A549 (cell line): ENCODE measurements at regions not wholly inside any gene's neighbourhood (a gene's known extent, or its start where the extent isn't known, plus 50 kb on each side); places are given as distances from the start of the nearest gene placed in this dataset.

Experiments
- ATAC-seq, 2 experiments: fragments of 200-7000 bp in 1 of 2; fragments of >200 bp in 1 of 2; cut with Nextera tagmentation in 1 of 2; cut with Tn5 transposase in 1 of 2; 3 replicates each; pipeline versions ENCODE4 v1.8.0 to v1.9.1; 2018 to 2020; ENCODE audit warnings: mild to moderate bottlenecking in 1 of 2, moderate library complexity in 1 of 2
- CTCF ChIA-PET: fragments of 300-600 bp; sonication (Branson Sonifier 250); formaldehyde crosslinking; extraction: SDS; loops from one replicate; lab custom pipeline; 2021; ENCODE audit warnings: antibody characterized with exemption, inconsistent platforms; lab: Yijun Ruan, JAX
- POLR2A ChIA-PET: fragments of 350-600 bp; formaldehyde crosslinking; extraction: SDS; loops from one replicate; lab custom pipeline; 2021; ENCODE audit warnings: antibody characterized with exemption, inconsistent platforms; lab: Yijun Ruan, JAX
- DNase-seq, 2 experiments: peaks; one replicate each; pipeline versions ENCODE4 v3.0.0 to v3.0.0-alpha.2; 2011 to 2016; ENCODE audit warnings: low read depth in 1 of 2, low spot score in 1 of 2
- FAIRE-seq: peaks from 2 replicates; lab custom pipeline; 2011; peaks lifted over from hg19 to GRCh38; lab: Jason Lieb, UNC
- H3K27ac ChIP-seq, 2 experiments: fragments of >200 bp; sonication (Bioruptor Twin); formaldehyde crosslinking; 3 replicates each; pipeline ENCODE4 v1.5.1; 2016 to 2017
- H3K4me1 ChIP-seq: fragments of >200 bp; sonication (Bioruptor Twin); formaldehyde crosslinking; 3 replicates; pipeline ENCODE4 v1.6.1; 2016
- H3K4me2 ChIP-seq: fragments of >200 bp; sonication (Bioruptor Twin); formaldehyde crosslinking; 3 replicates; pipeline ENCODE4 v1.6.1; 2016
- H3K4me3 ChIP-seq: fragments of >200 bp; sonication (Bioruptor Twin); formaldehyde crosslinking; 3 replicates; pipeline ENCODE4 v1.5.1; 2016
- H3K9me3 ChIP-seq: fragments of >200 bp; sonication (Bioruptor Twin); formaldehyde crosslinking; 3 replicates; pipeline ENCODE4 v1.6.1; 2016
- BHLHE40 ChIP-seq: IDR thresholded peaks from 2 replicates; pipeline ENCODE4 v1.6.1; 2012; ENCODE audit warnings: low read depth, low read length, inconsistent platforms
- ESRRA ChIP-seq: fragments of 150-350 bp; IDR thresholded peaks from 2 replicates; pipeline ENCODE4 v1.6.1; 2014; ENCODE audit warnings: mild to moderate bottlenecking, low read length, borderline replicate concordance
- FOSB ChIP-seq: fragments of 250-450 bp; sonication (Bioruptor Pico); IDR thresholded peaks from 2 replicates; pipeline ENCODE4 v1.5.0; 2020; ENCODE audit warnings: mild to moderate bottlenecking, moderate library complexity
- FOSL2 ChIP-seq, 2 experiments: fragments of 450-650 bp in 1 of 2; fragments of >200 bp in 1 of 2; sonication (Bioruptor Twin) in 1 of 2; formaldehyde crosslinking; IDR thresholded peaks; 2 replicates each; pipeline versions ENCODE4 v1.5.0 to v1.6.1; 2016 to 2020; ENCODE audit warnings: mild to moderate bottlenecking in 1 of 2, moderate library complexity in 1 of 2
- GATA3 ChIP-seq: IDR thresholded peaks from 2 replicates; pipeline ENCODE4 v1.6.1; 2012; ENCODE audit warnings: borderline replicate concordance
- HOXB13 ChIP-seq: fragments of 250-450 bp; sonication (Bioruptor Pico); IDR thresholded peaks from 2 replicates; pipeline ENCODE4 v1.5.0; 2020; ENCODE audit warnings: low read depth, mild to moderate bottlenecking, moderate library complexity
- KDM1A ChIP-seq: fragments of 200-600 bp; sonication (generic); IDR thresholded peaks from 2 replicates; pipeline ENCODE4 v1.6.1; 2016; ENCODE audit warnings: low read depth, mild to moderate bottlenecking
- KDM5A ChIP-seq: fragments of 200-600 bp; sonication (generic); IDR thresholded peaks from 2 replicates; pipeline ENCODE4 v1.6.1; 2016; ENCODE audit warnings: antibody characterized with exemption, mild to moderate bottlenecking
- MAFK ChIP-seq: fragments of 450-650 bp; IDR thresholded peaks from 2 replicates; pipeline ENCODE4 v1.6.1; 2014; ENCODE audit not compliant: partially characterized antibody
- MAZ ChIP-seq: fragments of 150-350 bp; IDR thresholded peaks from 2 replicates; pipeline ENCODE4 v1.6.1; 2014; ENCODE audit warnings: antibody characterized with exemption, low read depth, low read length, borderline replicate concordance
- NFE2L2 ChIP-seq: fragments of 150-350 bp; conservative IDR thresholded peaks from 2 replicates; pipeline ENCODE4 v1.6.1; 2014; ENCODE audit warnings: low read length
- POLR2AphosphoS2 ChIP-seq: conservative IDR thresholded peaks from 2 replicates; pipeline ENCODE4 v1.6.1; 2012; ENCODE audit warnings: low read length, improper control_type of control experiment, inconsistent platforms
- RCOR1 ChIP-seq: fragments of 150-350 bp; IDR thresholded peaks from 2 replicates; pipeline ENCODE4 v1.6.1; 2014; ENCODE audit warnings: antibody characterized with exemption, low read length, low read depth
- RFX5 ChIP-seq: fragments of 450-650 bp; IDR thresholded peaks from 2 replicates; pipeline ENCODE4 v1.7.1; 2014; ENCODE audit warnings: antibody characterized with exemption, mild to moderate bottlenecking, moderate library complexity
- RNF2 ChIP-seq: fragments of 200-600 bp; sonication (generic); IDR thresholded peaks from 2 replicates; pipeline ENCODE4 v1.6.1; 2016; ENCODE audit warnings: low read depth, mild to moderate bottlenecking, antibody characterized with exemption, moderate library complexity, borderline replicate concordance
- SMC3 ChIP-seq: fragments of >200 bp; sonication (Bioruptor Twin); formaldehyde crosslinking; IDR thresholded peaks from 3 replicates; pipeline ENCODE4 v1.6.1; 2018; ENCODE audit warnings: inconsistent platforms
- SREBF2 ChIP-seq: fragments of 450-650 bp; IDR thresholded peaks from 2 replicates; pipeline ENCODE4 v1.6.1; 2014; ENCODE audit warnings: mild to moderate bottlenecking, moderate library complexity
- ZNF302 ChIP-seq: fragments of 250-450 bp; sonication (Bioruptor Pico); IDR thresholded peaks from 2 replicates; pipeline ENCODE4 v1.9.0; 2021; ENCODE audit warnings: inconsistent platforms, mild to moderate bottlenecking, moderate library complexity
- WGBS: methylation state at CpG from one replicate; pipeline ENCODE4 v1.1.6; 2017; ENCODE audit errors: missing lambda C conversion rate; 5-methylcytosine and 5-hydroxymethylcytosine counted together
- TF ChIP-seq, protein P1 (sequence below): IDR thresholded peaks from 2 replicates; pipeline ENCODE4 v1.6.1; 2012
- TF ChIP-seq, protein P2 (sequence below): fragments of >200 bp; sonication (Bioruptor Twin); formaldehyde crosslinking; IDR thresholded peaks from 3 replicates; pipeline ENCODE4 v1.5.1; 2016
- TF ChIP-seq, protein P3 (sequence below): fragments of 200-600 bp; sonication (generic); IDR thresholded peaks from 2 replicates; pipeline ENCODE4 v1.6.1; 2016; ENCODE audit warnings: antibody characterized with exemption, mild to moderate bottlenecking, moderate library complexity
- TF ChIP-seq, protein P4 (sequence below): fragments of 450-650 bp; IDR thresholded peaks from 2 replicates; pipeline ENCODE4 v1.6.1; 2014; ENCODE audit warnings: antibody characterized with exemption
- TF ChIP-seq, protein P5 (sequence below): fragments of >200 bp; sonication (Bioruptor Twin); formaldehyde crosslinking; IDR thresholded peaks from 2 replicates; pipeline ENCODE4 v1.6.1; 2016
- TF ChIP-seq, protein P6 (sequence below): IDR thresholded peaks from 2 replicates; pipeline ENCODE4 v1.6.1; 2012; ENCODE audit warnings: low read depth, borderline replicate concordance
- TF ChIP-seq, protein P7 (sequence below): fragments of 250-450 bp; sonication (Bioruptor Pico); IDR thresholded peaks from 2 replicates; pipeline ENCODE4 v1.5.0; 2020; ENCODE audit warnings: low read depth, mild to moderate bottlenecking, moderate library complexity

DNA sequence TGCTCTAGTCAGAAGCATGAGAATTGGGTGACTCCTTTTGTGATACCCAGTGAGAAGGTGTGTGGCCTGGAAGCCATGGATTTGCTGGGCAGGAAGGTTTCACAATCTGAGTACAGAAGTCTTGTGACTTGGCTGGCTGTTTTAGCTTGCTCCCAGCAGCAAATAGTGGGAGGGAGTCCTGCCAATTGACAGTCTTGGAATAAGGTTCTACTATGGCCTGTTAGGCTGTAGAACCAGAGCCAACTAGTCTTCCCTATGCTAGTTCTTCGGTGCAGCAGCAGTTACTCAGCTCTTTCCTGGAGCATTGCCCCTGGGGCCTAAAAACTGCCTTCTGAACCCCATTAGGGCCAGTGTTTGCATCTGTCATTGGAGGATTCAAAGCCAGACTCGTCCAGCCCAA, 1935.4 kb upstream of the PCDH20 start:
- CTCF ChIA-PET: interaction anchor here (0.7 to 1.5 kb wide), 2 partner anchors 14 to 709 kb away, joined by 3 to 4 read pairs; no protein-coding TSS in a partner anchor
- H3K9me3 ChIP-seq: no peaks in the 10 kb centered on the region
- ATAC-seq (no peak), DNase-seq (no peak), FAIRE-seq (no peak)
- no peak overlapping the region for H3K4me3 ChIP-seq
- WGBS: 0% methylated on average over 1 of the region's 2 CpGs
- TF ChIP-seq, protein P1, sequence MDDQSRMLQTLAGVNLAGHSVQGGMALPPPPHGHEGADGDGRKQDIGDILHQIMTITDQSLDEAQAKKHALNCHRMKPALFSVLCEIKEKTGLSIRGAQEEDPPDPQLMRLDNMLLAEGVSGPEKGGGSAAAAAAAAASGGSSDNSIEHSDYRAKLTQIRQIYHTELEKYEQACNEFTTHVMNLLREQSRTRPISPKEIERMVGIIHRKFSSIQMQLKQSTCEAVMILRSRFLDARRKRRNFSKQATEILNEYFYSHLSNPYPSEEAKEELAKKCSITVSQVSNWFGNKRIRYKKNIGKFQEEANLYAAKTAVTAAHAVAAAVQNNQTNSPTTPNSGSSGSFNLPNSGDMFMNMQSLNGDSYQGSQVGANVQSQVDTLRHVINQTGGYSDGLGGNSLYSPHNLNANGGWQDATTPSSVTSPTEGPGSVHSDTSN: no peak
- TF ChIP-seq KDM1A: no peak
- no peak for TF ChIP-seq MAFK
- TF ChIP-seq, protein P2, sequence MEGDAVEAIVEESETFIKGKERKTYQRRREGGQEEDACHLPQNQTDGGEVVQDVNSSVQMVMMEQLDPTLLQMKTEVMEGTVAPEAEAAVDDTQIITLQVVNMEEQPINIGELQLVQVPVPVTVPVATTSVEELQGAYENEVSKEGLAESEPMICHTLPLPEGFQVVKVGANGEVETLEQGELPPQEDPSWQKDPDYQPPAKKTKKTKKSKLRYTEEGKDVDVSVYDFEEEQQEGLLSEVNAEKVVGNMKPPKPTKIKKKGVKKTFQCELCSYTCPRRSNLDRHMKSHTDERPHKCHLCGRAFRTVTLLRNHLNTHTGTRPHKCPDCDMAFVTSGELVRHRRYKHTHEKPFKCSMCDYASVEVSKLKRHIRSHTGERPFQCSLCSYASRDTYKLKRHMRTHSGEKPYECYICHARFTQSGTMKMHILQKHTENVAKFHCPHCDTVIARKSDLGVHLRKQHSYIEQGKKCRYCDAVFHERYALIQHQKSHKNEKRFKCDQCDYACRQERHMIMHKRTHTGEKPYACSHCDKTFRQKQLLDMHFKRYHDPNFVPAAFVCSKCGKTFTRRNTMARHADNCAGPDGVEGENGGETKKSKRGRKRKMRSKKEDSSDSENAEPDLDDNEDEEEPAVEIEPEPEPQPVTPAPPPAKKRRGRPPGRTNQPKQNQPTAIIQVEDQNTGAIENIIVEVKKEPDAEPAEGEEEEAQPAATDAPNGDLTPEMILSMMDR: no peak
- TF ChIP-seq POLR2AphosphoS2: no peak
- TF ChIP-seq, protein P3, sequence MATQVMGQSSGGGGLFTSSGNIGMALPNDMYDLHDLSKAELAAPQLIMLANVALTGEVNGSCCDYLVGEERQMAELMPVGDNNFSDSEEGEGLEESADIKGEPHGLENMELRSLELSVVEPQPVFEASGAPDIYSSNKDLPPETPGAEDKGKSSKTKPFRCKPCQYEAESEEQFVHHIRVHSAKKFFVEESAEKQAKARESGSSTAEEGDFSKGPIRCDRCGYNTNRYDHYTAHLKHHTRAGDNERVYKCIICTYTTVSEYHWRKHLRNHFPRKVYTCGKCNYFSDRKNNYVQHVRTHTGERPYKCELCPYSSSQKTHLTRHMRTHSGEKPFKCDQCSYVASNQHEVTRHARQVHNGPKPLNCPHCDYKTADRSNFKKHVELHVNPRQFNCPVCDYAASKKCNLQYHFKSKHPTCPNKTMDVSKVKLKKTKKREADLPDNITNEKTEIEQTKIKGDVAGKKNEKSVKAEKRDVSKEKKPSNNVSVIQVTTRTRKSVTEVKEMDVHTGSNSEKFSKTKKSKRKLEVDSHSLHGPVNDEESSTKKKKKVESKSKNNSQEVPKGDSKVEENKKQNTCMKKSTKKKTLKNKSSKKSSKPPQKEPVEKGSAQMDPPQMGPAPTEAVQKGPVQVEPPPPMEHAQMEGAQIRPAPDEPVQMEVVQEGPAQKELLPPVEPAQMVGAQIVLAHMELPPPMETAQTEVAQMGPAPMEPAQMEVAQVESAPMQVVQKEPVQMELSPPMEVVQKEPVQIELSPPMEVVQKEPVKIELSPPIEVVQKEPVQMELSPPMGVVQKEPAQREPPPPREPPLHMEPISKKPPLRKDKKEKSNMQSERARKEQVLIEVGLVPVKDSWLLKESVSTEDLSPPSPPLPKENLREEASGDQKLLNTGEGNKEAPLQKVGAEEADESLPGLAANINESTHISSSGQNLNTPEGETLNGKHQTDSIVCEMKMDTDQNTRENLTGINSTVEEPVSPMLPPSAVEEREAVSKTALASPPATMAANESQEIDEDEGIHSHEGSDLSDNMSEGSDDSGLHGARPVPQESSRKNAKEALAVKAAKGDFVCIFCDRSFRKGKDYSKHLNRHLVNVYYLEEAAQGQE: no peak
- no peak for TF ChIP-seq RNF2
- TF ChIP-seq HOXB13 (CRISPR knock-in tag): no peak
- TF ChIP-seq NFE2L2: no peak
- TF ChIP-seq, protein P4, sequence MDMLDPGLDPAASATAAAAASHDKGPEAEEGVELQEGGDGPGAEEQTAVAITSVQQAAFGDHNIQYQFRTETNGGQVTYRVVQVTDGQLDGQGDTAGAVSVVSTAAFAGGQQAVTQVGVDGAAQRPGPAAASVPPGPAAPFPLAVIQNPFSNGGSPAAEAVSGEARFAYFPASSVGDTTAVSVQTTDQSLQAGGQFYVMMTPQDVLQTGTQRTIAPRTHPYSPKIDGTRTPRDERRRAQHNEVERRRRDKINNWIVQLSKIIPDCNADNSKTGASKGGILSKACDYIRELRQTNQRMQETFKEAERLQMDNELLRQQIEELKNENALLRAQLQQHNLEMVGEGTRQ: no peak
- TF ChIP-seq ESRRA: no peak
- TF ChIP-seq ZNF302 (CRISPR knock-in tag): no peak
- TF ChIP-seq KDM5A: no peak
- TF ChIP-seq, protein P5, sequence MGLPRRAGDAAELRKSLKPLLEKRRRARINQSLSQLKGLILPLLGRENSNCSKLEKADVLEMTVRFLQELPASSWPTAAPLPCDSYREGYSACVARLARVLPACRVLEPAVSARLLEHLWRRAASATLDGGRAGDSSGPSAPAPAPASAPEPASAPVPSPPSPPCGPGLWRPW: no peak
- no peak for TF ChIP-seq FOSB (CRISPR knock-in tag)
- POLR2A ChIA-PET: no interaction called here
- no peak overlapping the region for H3K27ac ChIP-seq
- H3K4me2 ChIP-seq: no peak overlapping the region
- no peaks in the 10 kb centered on the region for H3K4me1 ChIP-seq

DNA sequence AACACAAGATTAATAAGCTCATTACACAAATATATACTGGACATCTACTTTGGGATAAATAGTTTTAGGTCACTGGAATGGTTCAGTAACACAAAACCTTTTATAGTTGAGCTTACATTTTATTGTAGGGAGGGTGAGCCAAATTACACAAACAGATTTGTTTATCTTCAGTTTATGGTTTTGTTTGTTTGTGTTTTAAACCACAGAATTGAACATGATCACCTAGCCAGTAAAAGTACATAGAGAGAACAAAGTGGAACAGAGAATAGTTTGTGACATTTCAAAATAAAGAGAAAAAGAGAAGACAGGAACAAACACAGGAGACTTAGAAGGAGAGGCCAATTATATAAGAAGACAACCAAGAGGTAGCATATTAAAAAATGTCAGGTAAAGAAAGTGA, 1930.2 kb upstream of the PCDH20 start:
- CTCF ChIA-PET: no interaction called here
- Histone ChIP-seq H3K4me2 (no peak overlapping the region), H3K9me3 (no peaks in the 10 kb centered on the region), H3K4me3 (no peak overlapping the region), H3K27ac (no peak overlapping the region), H3K4me1 (no peaks in the 10 kb centered on the region)
- POLR2A ChIA-PET: no interaction called here
- no peak for FAIRE-seq
- ATAC-seq: no peak
- TF ChIP-seq RFX5 (no peak), RCOR1 (no peak), SMC3 (no peak), HOXB13 (CRISPR knock-in tag) (no peak), GATA3 (no peak), SREBF2 (no peak), MAZ (no peak), BHLHE40 (no peak), FOSL2 (IDR thresholded peaks at IDR 0.05) (no peak), FOSL2 (CRISPR knock-in tag; IDR thresholded peaks at IDR 0.05) (no peak)
- TF ChIP-seq, protein P6, sequence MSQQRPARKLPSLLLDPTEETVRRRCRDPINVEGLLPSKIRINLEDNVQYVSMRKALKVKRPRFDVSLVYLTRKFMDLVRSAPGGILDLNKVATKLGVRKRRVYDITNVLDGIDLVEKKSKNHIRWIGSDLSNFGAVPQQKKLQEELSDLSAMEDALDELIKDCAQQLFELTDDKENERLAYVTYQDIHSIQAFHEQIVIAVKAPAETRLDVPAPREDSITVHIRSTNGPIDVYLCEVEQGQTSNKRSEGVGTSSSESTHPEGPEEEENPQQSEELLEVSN: no peak
- TF ChIP-seq, protein P2: no peak
- TF ChIP-seq, protein P7, sequence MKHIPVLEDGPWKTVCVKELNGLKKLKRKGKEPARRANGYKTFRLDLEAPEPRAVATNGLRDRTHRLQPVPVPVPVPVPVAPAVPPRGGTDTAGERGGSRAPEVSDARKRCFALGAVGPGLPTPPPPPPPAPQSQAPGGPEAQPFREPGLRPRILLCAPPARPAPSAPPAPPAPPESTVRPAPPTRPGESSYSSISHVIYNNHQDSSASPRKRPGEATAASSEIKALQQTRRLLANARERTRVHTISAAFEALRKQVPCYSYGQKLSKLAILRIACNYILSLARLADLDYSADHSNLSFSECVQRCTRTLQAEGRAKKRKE (CRISPR knock-in tag): no peak
- no peak for DNase-seq
